GM19035 (cell line): ENCODE measurements at regions not wholly inside any gene's neighbourhood (a gene's known extent, or its start where the extent isn't known, plus 50 kb on each side); places are given as distances from the start of the nearest gene placed in this dataset.

Experiments used
- ATAC-seq: cut with Tn5 transposase; IDR thresholded peaks from one replicate; pipeline ENCODE4 v1.9.1; 2021; ENCODE audit not compliant: unreplicated experiment

DNA sequence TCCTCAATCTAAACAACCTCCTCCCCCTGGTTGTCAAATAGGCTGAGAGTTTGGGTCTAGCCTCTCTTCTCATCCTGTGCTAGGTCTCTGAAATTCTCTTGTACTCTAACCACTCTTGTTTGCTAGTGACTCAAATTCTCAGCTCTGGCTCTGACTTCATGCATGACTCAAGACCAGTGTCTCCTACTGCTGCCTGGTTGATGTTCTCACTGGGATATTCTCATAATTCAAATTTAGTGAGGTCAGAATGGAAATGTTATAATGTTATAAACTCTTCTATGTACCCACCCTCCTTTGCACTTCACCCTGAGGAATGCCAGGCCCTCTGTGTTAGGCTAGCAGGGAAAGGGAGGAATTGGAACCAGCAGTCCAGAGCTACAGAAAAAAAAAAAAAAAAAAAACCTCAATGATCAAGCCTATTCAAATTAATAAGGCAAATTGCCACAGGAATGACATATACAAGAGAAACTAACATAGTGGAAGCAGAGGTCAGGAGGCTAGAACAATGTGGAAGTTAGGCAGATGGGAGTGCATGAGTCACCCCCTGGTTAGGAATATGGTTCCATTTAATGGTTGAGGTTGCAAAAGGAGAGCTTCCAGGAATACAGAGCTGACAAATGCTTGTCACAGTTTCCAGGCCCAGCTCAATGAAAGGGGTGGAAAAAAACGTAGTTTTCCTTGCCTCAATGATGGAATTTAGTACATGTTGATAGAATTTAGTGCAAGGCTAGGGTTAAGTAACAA, 459.5 kb downstream of the RMST start:
- no peak for ATAC-seq

GRCh38 chr12:97923546-97923945, 460.9 kb downstream of the RMST start:
- no peak for ATAC-seq

DNA sequence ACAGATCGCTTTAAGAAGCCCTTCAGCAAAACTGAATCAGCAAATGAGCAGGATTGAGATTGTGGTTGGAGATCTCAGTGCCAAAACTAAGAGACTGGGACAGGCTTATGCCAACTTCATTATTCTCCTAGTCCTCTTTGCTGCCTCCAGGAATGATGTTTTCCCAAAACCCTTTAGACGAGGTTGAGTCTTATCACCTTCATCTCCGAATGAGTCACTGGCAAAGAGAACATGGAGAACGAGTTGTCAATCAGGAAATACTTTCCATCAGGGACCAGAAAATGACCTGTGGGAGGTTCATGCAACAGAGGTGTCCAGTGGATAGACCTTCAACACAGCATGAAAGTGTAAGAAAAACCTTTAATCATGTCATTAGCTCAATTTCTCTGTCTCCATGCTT, 461.5 kb downstream of the RMST start:
- no peak for ATAC-seq

- ATAC-seq, result no peak
Observed at GRCh38 chr12:97927977-97928376, 465.4 kb downstream of the RMST start.

GRCh38 chr12:97936165-97936564, 473.6 kb downstream of the RMST start:
- ATAC-seq, result no peak

GRCh38 chr12:97938031-97938430, 475.4 kb downstream of the RMST start:
- ATAC-seq, result no peak

- no peak for ATAC-seq
Observed at GRCh38 chr12:97939156-97939555, 476.6 kb downstream of the RMST start.

DNA sequence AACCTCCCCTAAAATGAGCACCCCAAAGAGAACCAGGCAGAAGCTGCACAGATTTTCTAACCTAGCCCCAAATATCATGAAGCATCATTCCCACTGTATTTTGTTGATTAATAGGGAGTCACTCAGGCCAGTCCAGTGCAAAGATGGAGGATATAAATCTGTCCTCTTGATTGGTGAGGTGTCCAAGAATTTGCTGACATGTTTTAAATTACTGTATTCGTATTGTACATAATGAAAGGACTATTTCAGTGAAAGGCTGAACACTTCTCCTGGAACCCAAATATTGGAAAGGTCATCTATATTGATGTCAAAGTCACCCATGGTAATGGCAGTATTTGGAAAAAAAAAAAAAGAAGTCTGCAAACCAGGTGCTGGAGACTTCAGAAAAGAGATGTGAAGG, 477.5 kb downstream of the RMST start:
- no peak for ATAC-seq

- ATAC-seq, result no peak
Observed at GRCh38 chr12:97940629-97941028, 478.0 kb downstream of the RMST start.

- ATAC-seq, result no peak
Observed at GRCh38 chr12:97941686-97942354, 479.2 kb downstream of the RMST start.

DNA sequence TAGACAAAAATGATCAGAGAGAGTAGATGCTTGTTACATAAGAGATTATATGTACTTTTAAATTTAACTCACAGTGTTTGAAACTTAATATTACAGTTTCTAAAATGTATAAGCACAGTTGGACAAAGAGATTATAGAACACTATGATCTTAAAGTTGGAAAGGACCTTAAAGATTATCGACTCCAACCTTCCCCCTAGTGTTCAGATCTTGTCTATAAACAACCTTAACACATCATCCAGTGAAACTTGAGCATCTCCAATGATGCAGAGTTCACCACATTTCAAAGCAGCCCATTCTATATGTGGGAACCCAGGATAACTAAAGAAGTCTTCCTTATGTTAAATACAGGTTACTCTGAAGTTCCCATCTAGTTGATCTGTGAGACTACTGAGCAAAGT, 480.8 kb downstream of the RMST start:
- ATAC-seq, result no peak

- no peak for ATAC-seq
Observed at GRCh38 chr12:97944576-97944975, 482.0 kb downstream of the RMST start.

- ATAC-seq, result no peak
Observed at GRCh38 chr12:97946701-97947100, 484.1 kb downstream of the RMST start.

DNA sequence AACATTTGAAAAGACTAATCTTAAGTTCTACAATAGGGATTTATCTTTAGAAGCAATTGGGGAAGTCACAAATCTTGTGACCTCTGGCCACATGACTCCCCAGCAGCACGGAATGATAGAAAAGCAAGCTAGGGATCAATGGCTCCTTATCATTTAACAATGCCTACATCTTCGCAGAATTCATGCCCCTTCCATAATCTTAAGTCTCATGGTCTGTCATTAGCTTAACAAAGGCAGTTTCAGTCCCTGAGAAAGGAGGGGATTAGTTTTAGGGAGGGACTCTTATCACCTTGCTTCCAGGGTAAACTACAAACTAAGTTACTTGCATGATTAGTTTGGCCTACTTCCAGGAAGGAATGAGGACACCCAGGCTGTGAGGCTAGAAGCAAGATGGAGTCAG, 486.0 kb downstream of the RMST start:
- no peak for ATAC-seq

DNA sequence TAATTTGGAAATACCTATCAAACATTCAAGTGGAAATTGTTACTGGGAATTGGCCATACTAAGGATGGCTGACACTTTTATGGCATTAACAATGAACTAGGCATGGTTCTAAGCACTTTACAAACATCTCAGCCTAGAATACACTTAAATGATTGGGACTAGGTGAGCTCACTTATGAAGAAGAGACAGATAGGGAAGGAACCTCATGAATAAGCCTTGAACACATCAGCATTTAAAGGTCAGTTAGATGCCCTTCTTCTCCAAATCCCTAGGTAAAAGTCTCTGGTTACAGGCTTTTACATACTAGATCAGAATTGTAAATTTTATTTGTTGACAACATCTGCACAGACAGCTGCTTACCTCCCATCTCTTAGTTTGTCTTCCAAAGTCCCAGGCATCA, 488.6 kb downstream of the RMST start:
- no peak for ATAC-seq

DNA sequence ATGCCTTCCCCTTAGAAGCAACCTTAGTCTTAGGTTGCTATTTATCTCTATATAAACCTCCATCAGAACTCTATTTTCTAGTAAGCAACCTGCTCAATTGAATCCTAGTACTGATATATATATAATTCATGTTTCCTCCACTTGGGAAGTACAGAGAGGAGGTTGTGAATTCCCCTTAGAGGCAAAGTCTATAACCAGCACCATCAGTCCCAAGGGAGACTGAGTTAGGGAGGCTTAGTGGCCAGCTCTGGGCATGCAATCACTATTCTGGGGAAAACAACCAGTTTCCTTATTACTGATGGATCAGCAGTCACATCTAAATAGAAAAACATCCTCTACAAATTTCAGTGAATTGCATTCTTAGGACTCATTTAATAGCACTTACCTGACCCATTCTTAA, 489.1 kb downstream of the RMST start:
- ATAC-seq, result no peak

- ATAC-seq, result no peak
Observed at GRCh38 chr12:97957109-97957508, 494.5 kb downstream of the RMST start.

DNA sequence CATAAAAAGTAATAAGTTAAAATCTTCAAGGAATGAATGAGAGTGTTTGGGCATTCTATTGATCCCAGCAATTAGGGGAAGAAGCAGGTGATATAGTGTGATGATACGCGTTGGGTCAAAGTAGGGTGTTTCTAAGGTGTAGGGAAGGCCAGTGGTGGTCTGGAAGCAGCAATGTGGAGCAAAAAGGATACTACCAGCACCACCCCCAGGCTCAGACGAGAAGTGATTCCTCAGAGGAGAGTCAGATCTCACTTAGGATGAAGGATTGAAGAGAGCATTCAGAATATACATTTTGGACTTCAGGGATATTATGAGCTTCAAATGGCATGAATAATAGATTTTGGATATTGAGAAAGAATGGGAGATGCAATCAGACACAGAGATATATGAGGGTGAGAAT, 497.6 kb downstream of the RMST start:
- no peak for ATAC-seq

GRCh38 chr12:97960741-97961608, 498.4 kb downstream of the RMST start:
- ATAC-seq, result peak; percentile 92

GRCh38 chr12:97967831-97968230, 505.2 kb downstream of the RMST start:
- ATAC-seq, result no peak

DNA sequence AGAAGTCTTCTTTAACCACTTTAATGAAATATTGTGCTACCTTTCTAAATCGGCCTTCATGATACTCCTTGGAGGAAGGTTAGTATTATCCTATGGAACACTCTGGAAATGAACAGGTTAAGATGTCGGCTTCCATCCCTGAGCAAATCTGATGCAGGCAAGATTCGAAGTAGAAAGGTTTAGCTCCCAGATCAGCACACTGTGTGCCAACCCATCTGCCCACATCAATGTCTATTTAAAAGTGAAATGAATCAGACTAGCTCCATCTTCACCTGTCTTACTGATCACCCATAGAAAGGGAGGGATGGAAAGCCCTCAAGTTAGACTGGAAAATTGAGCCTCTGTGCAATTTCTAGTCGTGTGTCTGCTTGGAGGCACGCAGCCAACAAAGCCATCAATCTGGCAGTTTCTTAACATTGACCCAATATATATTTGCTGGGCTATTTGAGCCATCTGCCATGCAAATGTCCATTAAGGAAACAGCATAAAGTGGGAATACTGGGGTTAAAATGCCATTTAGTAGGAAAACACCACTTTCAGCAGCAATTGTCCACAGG, 506.1 kb downstream of the RMST start:
- no peak for ATAC-seq
